Endothelial cell (in vitro differentiated cells): ENCODE measurements at regions not wholly inside any gene's neighbourhood (a gene's known extent, or its start where the extent isn't known, plus 50 kb on each side); places are given as distances from the start of the nearest gene placed in this dataset.

ENCODE experiments used
- DNase-seq: peaks from one replicate; pipeline ENCODE4 v3.0.0; 2021; ENCODE audit warnings: low spot score
- H3K27ac Mint-ChIP-seq: one replicate; pipeline ENCODE4 v1.8.0; 2021; ENCODE audit warnings: mixed read lengths, inconsistent platforms; ENCODE audit not compliant: unreplicated experiment
- H3K27me3 Mint-ChIP-seq: one replicate; pipeline ENCODE4 v1.8.0; 2021; ENCODE audit warnings: mild to moderate bottlenecking, moderate library complexity, mixed read lengths, inconsistent platforms; ENCODE audit not compliant: unreplicated experiment
- H3K36me3 Mint-ChIP-seq: one replicate; pipeline ENCODE4 v1.8.0; 2021; ENCODE audit warnings: mild to moderate bottlenecking, low read depth, mixed read lengths, inconsistent platforms; ENCODE audit not compliant: unreplicated experiment
- H3K4me1 Mint-ChIP-seq: one replicate; pipeline ENCODE4 v1.8.0; 2021; ENCODE audit warnings: mild to moderate bottlenecking, mixed read lengths, inconsistent platforms; ENCODE audit not compliant: unreplicated experiment
- H3K4me3 Mint-ChIP-seq: one replicate; pipeline ENCODE4 v1.8.0; 2021; ENCODE audit warnings: mild to moderate bottlenecking, mixed read lengths, inconsistent platforms; ENCODE audit not compliant: unreplicated experiment
- H3K9me3 Mint-ChIP-seq: one replicate; pipeline ENCODE4 v1.8.0; 2021; ENCODE audit warnings: mixed read lengths, inconsistent platforms; ENCODE audit not compliant: unreplicated experiment
- TF ChIP-seq, protein P1 (sequence below): fragments of 200-600 bp; sonication (generic); IDR thresholded peaks from one replicate; pipeline ENCODE4 v1.5.0; 2021; ENCODE audit warnings: antibody characterized with exemption; ENCODE audit not compliant: unreplicated experiment

DNA sequence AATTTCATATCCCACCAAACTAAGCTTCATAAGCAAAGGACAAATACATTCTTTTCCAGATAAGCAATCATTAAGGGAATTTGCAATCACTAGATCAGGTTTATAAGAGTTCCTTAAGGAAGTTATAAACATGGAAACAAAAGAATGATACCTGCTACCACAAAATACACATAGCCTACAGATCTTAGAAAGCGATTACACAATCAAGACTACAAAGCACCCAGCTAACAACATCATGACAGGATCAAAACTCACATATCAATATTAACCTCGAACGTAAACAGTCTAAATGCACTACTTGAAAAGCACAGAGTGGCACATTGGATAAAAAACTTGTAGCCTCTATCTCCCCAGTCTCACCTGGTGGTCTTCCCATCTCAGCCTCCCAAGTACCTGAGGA is 512.4 kb upstream of the PTGER4 start:
- TF ChIP-seq, protein P1, sequence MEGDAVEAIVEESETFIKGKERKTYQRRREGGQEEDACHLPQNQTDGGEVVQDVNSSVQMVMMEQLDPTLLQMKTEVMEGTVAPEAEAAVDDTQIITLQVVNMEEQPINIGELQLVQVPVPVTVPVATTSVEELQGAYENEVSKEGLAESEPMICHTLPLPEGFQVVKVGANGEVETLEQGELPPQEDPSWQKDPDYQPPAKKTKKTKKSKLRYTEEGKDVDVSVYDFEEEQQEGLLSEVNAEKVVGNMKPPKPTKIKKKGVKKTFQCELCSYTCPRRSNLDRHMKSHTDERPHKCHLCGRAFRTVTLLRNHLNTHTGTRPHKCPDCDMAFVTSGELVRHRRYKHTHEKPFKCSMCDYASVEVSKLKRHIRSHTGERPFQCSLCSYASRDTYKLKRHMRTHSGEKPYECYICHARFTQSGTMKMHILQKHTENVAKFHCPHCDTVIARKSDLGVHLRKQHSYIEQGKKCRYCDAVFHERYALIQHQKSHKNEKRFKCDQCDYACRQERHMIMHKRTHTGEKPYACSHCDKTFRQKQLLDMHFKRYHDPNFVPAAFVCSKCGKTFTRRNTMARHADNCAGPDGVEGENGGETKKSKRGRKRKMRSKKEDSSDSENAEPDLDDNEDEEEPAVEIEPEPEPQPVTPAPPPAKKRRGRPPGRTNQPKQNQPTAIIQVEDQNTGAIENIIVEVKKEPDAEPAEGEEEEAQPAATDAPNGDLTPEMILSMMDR: no peak
- Mint-ChIP-seq H3K27ac (no peak overlapping the region), H3K4me1 (no peaks in the 10 kb centered on the region), H3K4me3 (no peak overlapping the region), H3K9me3 (peaks cover 5% of the 10 kb centered on the region), H3K36me3 (no peaks in the 10 kb centered on the region), H3K27me3 (no peaks in the 10 kb centered on the region)
- no peak for DNase-seq

DNA sequence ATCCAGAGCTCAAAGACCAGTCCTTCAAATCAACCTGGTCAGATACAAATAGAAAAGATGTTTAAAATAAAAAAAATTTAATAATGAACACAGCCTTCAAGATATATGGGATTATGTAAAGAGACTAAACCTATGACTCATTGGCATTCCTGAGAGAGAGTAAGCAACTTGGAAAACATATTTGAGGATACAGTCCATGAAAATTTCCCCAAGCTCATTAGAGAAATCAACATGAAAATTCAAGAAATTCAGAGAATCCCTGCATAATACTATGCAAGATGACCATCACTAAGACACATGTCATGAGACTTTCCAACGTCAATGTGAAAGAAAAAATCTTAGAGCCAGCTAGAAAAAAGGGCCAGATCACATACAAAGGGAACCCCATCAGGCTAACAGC is 512.9 kb upstream of the PTGER4 start:
- no peak for DNase-seq
- Mint-ChIP-seq H3K9me3 (peaks cover 5% of the 10 kb centered on the region), H3K27ac (no peak overlapping the region), H3K36me3 (no peaks in the 10 kb centered on the region), H3K4me1 (no peaks in the 10 kb centered on the region), H3K27me3 (no peaks in the 10 kb centered on the region), H3K4me3 (no peak overlapping the region)
- TF ChIP-seq, protein P1: no peak

- Mint-ChIP-seq H3K4me3 (no peak overlapping the region), H3K4me1 (no peaks in the 10 kb centered on the region), H3K36me3 (no peaks in the 10 kb centered on the region), H3K27ac (no peak overlapping the region), H3K27me3 (no peaks in the 10 kb centered on the region), H3K9me3 (peaks cover 5% of the 10 kb centered on the region)
- TF ChIP-seq, protein P1: no peak
- no peak for DNase-seq
Observed at GRCh38 chr5:40165789-40166728, 513.7 kb upstream of the PTGER4 start.

- Mint-ChIP-seq H3K27ac (no peak overlapping the region), H3K27me3 (no peaks in the 10 kb centered on the region)
- no peak for DNase-seq
Observed at GRCh38 chr5:40165106-40165788, 514.5 kb upstream of the PTGER4 start.

More at GRCh38 chr5:40165106-40165788, 514.5 kb upstream of the PTGER4 start:
- Mint-ChIP-seq H3K9me3 (peaks cover 5% of the 10 kb centered on the region), H3K4me3 (no peak overlapping the region), H3K36me3 (no peaks in the 10 kb centered on the region), H3K4me1 (no peaks in the 10 kb centered on the region)
- TF ChIP-seq, protein P1: no peak
